T-cell (primary cell): ENCODE measurements at regions not wholly inside any gene's neighbourhood (a gene's known extent, or its start where the extent isn't known, plus 50 kb on each side); places are given as distances from the start of the nearest gene placed in this dataset.

Experiments used
- ATAC-seq, 4 experiments: fragments of 200-7000 bp in 3 of 4; fragments of 150-1000 bp in 1 of 4; cut with Tn5 transposase; replicated peaks in 1 of 4; 1 replicate in 3 of 4; 2 replicates in 1 of 4; pipeline ENCODE4 v1.10.0; 2021; ENCODE audit warnings: moderate library complexity in 3 of 4, mild to moderate bottlenecking in 2 of 4, moderate number of reproducible peaks in 1 of 4
- CTCF ChIA-PET, 2 donors: fragments of 300-600 bp; sonication (Branson Sonifier 250); formaldehyde crosslinking; loops; one replicate each; lab custom pipeline; 2022; ENCODE audit warnings: antibody characterized with exemption in 2 of 2; lab: Charles Lee
- POLR2A ChIA-PET, 2 donors: fragments of 300-600 bp; sonication (Branson Sonifier 250); formaldehyde crosslinking; loops; one replicate each; lab custom pipeline; 2022; ENCODE audit warnings: antibody characterized with exemption in 2 of 2; lab: Charles Lee
- DNase-seq, 35 experiments: peaks; one replicate each; pipeline versions ENCODE4 v3.0.0 to v3.0.0-alpha.2; 2013 to 2023
- H3K27ac ChIP-seq: one replicate; pipeline ENCODE4 v1.5.1; 2013; ENCODE audit warnings: low read length
- H3K27me3 ChIP-seq, 2 experiments: replicated peaks in 1 of 2; 1 replicate in 1 of 2; 2 replicates in 1 of 2; pipeline versions ENCODE4 v1.6.1 to v1.7.0; 2013; ENCODE audit warnings: low read length in 1 of 2, mixed read lengths in 1 of 2; ENCODE audit not compliant: control insufficient read depth in 2 of 2, insufficient read depth in 2 of 2; ENCODE audit errors: extremely low read depth in 1 of 2
- H3K36me3 ChIP-seq, 2 donors: 1 replicate in 1 of 2; 2 replicates in 1 of 2; pipeline versions ENCODE4 v1.6.1 to v1.7.0; 2013; ENCODE audit warnings: low read length in 1 of 2; ENCODE audit not compliant: control insufficient read depth in 2 of 2, insufficient read depth in 1 of 2; ENCODE audit errors: extremely low read depth in 1 of 2
- H3K4me1 ChIP-seq, 2 experiments: 1 replicate in 1 of 2; 2 replicates in 1 of 2; pipeline versions ENCODE4 v1.6.1 to v1.7.0; 2013; ENCODE audit warnings: low read length in 2 of 2, mixed read lengths in 1 of 2; ENCODE audit not compliant: insufficient read depth in 2 of 2, control insufficient read depth in 1 of 2; ENCODE audit errors: extremely low read depth in 1 of 2
- H3K4me3 ChIP-seq, 2 donors: 1 replicate in 1 of 2; 2 replicates in 1 of 2; pipeline versions ENCODE4 v1.5.1 to v1.7.0; 2013; ENCODE audit warnings: mild to moderate bottlenecking in 2 of 2, low read length in 1 of 2, moderate library complexity in 1 of 2; ENCODE audit not compliant: control insufficient read depth in 1 of 2; ENCODE audit errors: extremely low read depth in 1 of 2
- H3K9me3 ChIP-seq: 2 replicates; pipeline ENCODE4 v1.7.0; 2013
- H3K27ac Mint-ChIP-seq, 2 donors: one replicate each; pipeline ENCODE4 v1.8.0; 2020 to 2021; ENCODE audit warnings: mild to moderate bottlenecking in 2 of 2, mixed read lengths in 2 of 2
- H3K27me3 Mint-ChIP-seq, 2 donors: one replicate each; pipeline ENCODE4 v1.8.0; 2021 to 2022; ENCODE audit warnings: mixed read lengths in 2 of 2
- H3K36me3 Mint-ChIP-seq: one replicate; pipeline ENCODE4 v1.8.0; 2021; ENCODE audit warnings: mixed read lengths
- H3K4me1 Mint-ChIP-seq, 3 donors: one replicate each; pipeline ENCODE4 v1.8.0; 2020 to 2022; ENCODE audit warnings: mixed read lengths in 3 of 3, mild to moderate bottlenecking in 1 of 3
- H3K4me3 Mint-ChIP-seq, 3 donors: one replicate each; pipeline ENCODE4 v1.8.0; 2020 to 2022; ENCODE audit warnings: mild to moderate bottlenecking in 3 of 3, mixed read lengths in 3 of 3, moderate library complexity in 3 of 3
- H3K9me3 Mint-ChIP-seq, 3 donors: one replicate each; pipeline ENCODE4 v1.8.0; 2020 to 2022; ENCODE audit warnings: mixed read lengths in 3 of 3
- whole genome bisulfite sequencing: methylation state at CpG from one replicate; pipeline ENCODE4 v1.1.5; 2013; ENCODE audit warnings: missing lambda C conversion rate; ENCODE audit not compliant: insufficient coverage; 5-methylcytosine and 5-hydroxymethylcytosine counted together

DNA sequence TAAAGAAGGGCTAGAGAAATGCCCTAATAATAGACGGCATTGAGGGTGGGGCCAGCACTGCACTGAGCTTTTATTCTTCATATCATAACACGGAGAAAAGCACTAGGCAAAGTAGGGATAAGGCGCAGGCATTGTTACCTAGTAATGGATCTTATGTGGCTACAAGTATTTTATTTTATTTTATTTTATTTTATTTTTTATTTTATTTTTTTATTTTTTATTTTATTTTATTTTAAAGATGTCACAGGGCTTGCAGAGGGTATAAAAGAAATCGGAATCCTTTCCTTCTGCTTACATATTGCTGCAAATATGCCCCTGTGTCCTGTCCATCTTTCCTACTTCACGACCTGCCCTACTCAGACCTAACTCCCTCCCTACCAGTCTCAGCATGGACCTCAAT is 452.0 kb upstream of the KIRREL3 start:
- peaks cover 0 to 3% of the 10 kb centered on the region in 2 donors for H3K27me3 Mint-ChIP-seq
- no peak overlapping the region for H3K4me3 Mint-ChIP-seq
- ATAC-seq (no peak), DNase-seq (no peak)
- POLR2A ChIA-PET, result no interaction called here
- CTCF ChIA-PET, result no interaction called here
- no peaks in the 10 kb centered on the region for H3K9me3 ChIP-seq
- no peak overlapping the region for H3K4me3 ChIP-seq
- H3K4me1 ChIP-seq, result no peaks in the 10 kb centered on the region
- no peak overlapping the region for H3K27ac ChIP-seq
- no peaks in the 10 kb centered on the region for H3K9me3 Mint-ChIP-seq
- H3K36me3 Mint-ChIP-seq, result no peaks in the 10 kb centered on the region
- no peaks in the 10 kb centered on the region for H3K27me3 ChIP-seq
- whole genome bisulfite sequencing, result no CpG with 5 or more reads among the region's 5 CpGs
- H3K36me3 ChIP-seq, result no peaks in the 10 kb centered on the region
- no peaks in the 10 kb centered on the region for H3K4me1 Mint-ChIP-seq
- no peak overlapping the region for H3K27ac Mint-ChIP-seq

DNA sequence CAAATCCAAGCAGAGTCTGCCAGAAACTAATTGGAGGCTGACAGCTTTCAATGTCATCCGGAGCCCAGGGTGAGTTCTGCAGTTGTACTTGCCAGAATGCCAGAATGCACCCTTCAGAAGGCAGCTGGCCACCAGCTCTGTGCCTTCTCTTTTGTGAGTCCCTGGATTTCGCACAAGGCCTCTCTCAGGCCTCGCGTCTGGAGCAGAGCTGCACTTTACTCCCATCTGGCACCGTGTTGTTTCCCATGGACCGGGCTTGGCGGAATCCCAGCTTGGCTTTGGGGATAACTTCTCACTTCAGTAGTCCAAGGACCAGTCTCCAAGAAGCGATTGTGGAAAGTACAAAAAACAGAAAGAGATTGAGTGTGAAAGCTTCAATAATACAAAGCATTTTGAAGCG is 451.3 kb upstream of the KIRREL3 start:
- Mint-ChIP-seq H3K36me3 (no peaks in the 10 kb centered on the region), H3K9me3 (no peaks in the 10 kb centered on the region), H3K4me3 (no peak overlapping the region), H3K27ac (no peak overlapping the region), H3K27me3 (peaks cover 0 to 3% of the 10 kb centered on the region in 2 donors), H3K4me1 (no peaks in the 10 kb centered on the region)
- no peak overlapping the region for H3K27ac ChIP-seq
- DNase-seq (no peak), ATAC-seq (no peak)
- 91% methylated on average over 6 of the region's 9 CpGs for WGBS
- H3K4me1 ChIP-seq, result no peaks in the 10 kb centered on the region
- no peaks in the 10 kb centered on the region for H3K36me3 ChIP-seq
- H3K9me3 ChIP-seq, result no peaks in the 10 kb centered on the region
- POLR2A ChIA-PET, result no interaction called here
- CTCF ChIA-PET, result no interaction called here
- H3K27me3 ChIP-seq, result no peaks in the 10 kb centered on the region
- H3K4me3 ChIP-seq, result no peak overlapping the region

DNA sequence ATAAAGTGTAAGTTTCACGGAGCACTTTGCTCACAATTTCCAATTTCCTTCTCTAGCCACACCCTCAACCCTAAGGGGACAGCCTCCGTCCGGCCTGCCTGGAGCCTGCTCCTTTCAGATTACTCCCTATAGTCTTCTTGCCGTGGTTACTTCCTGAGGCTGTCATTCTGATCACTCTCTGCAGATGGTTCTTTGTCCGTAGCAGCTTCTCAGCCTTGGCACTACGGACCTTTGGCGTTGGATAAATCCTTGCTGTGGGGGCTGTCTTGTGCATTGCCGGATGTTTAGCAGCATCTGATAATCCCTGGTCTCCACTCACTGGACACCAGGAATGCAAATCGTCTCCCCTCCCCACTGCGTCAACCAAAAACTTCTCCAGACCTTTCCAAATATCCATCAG is 447.5 kb upstream of the KIRREL3 start:
- H3K36me3 ChIP-seq, result no peaks in the 10 kb centered on the region

DNA sequence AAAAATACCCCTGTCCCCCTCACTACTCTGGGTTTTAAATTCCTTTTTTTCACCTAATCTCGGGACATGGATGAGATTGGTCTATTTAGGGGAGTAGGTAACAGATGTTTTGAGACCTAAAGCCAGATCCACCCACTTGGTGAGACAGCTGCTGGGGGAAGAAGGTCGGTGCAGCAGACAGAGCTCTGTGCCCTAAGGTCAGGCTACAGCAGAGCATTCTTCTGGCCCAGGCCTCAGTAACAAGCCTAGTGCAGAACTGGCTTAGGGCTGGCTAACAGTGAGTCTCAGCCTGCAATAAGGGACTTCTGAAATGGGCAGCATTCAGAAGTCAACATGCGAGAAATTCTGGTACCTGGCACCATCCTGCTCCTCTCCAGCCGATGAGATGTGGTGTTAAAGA is 444.9 kb upstream of the KIRREL3 start:
- 63% methylated on average over 2 of the region's 4 CpGs for WGBS
- Histone ChIP-seq H3K27me3 (no peaks in the 10 kb centered on the region), H3K4me1 (no peaks in the 10 kb centered on the region), H3K36me3 (no peaks in the 10 kb centered on the region), H3K9me3 (no peaks in the 10 kb centered on the region), H3K4me3 (no peak overlapping the region), H3K27ac (no peak overlapping the region)
- Mint-ChIP-seq H3K27ac (no peak overlapping the region), H3K9me3 (no peaks in the 10 kb centered on the region), H3K4me1 (no peaks in the 10 kb centered on the region), H3K27me3 (peaks cover 0 to 9% of the 10 kb centered on the region in 2 donors), H3K4me3 (no peak overlapping the region), H3K36me3 (no peaks in the 10 kb centered on the region)
- DNase-seq (no peak), ATAC-seq (no peak)
- ChIA-PET POLR2A (no interaction called here), CTCF (no interaction called here)

More for the DNA sequence above, 447.5 kb upstream of the KIRREL3 start:
- Histone ChIP-seq H3K27ac (no peak overlapping the region), H3K4me1 (no peaks in the 10 kb centered on the region), H3K4me3 (no peak overlapping the region), H3K9me3 (no peaks in the 10 kb centered on the region), H3K27me3 (no peaks in the 10 kb centered on the region)
- Mint-ChIP-seq H3K4me3 (no peak overlapping the region), H3K27ac (no peak overlapping the region), H3K27me3 (peaks cover 0 to 6% of the 10 kb centered on the region in 2 donors), H3K9me3 (no peaks in the 10 kb centered on the region), H3K4me1 (no peaks in the 10 kb centered on the region), H3K36me3 (no peaks in the 10 kb centered on the region)
- ChIA-PET CTCF (no interaction called here), POLR2A (no interaction called here)
- ATAC-seq (no peak), DNase-seq (no peak)
- 84% methylated on average over 8 of the region's 10 CpGs for WGBS

DNA sequence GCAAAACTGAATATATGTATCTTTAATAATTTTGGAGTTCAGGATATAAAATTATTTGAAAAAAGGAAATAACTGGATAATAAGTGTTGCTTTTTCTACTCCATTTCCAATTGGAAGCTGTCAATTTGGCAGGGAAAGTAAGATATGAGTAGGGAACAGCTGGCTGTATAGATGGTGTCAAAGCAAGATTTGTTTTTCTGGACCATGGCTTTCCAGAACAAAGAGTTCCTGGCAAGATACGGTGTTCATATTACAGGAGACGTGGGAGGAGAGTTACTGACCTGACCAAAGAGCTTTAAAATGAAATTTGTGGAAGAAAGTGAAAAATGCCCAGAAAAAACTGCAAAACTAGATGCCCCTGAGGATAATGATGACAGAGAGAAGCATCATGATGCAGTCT is 442.7 kb upstream of the KIRREL3 start:
- no peak overlapping the region for H3K4me3 Mint-ChIP-seq
- no peak overlapping the region for H3K27ac Mint-ChIP-seq
- peaks cover 0 to 9% of the 10 kb centered on the region in 2 donors for H3K27me3 Mint-ChIP-seq
- H3K36me3 Mint-ChIP-seq, result no peaks in the 10 kb centered on the region
- Histone ChIP-seq H3K9me3 (no peaks in the 10 kb centered on the region), H3K4me1 (no peaks in the 10 kb centered on the region), H3K4me3 (no peak overlapping the region), H3K27me3 (no peaks in the 10 kb centered on the region), H3K27ac (no peak overlapping the region), H3K36me3 (no peaks in the 10 kb centered on the region)
- WGBS, result 0% methylated on average over 1 of the region's 2 CpGs
- DNase-seq (no peak), ATAC-seq (no peak)
- POLR2A ChIA-PET, result no interaction called here
- CTCF ChIA-PET, result no interaction called here
- no peaks in the 10 kb centered on the region for H3K4me1 Mint-ChIP-seq
- H3K9me3 Mint-ChIP-seq, result peaks cover 0 to 3% (median 0%) of the 10 kb centered on the region in 3 donors

GRCh38 chr11:127440616-127441015 is 440.0 kb upstream of the KIRREL3 start:
- POLR2A ChIA-PET, result interaction anchor here in 1 of 2 donors (0.6 kb wide), 1 partner anchor 351 kb away, joined by 3 read pairs; no protein-coding TSS in a partner anchor
- Histone ChIP-seq H3K36me3 (no peaks in the 10 kb centered on the region), H3K4me1 (no peaks in the 10 kb centered on the region), H3K4me3 (no peak overlapping the region), H3K27me3 (no peaks in the 10 kb centered on the region), H3K9me3 (no peaks in the 10 kb centered on the region), H3K27ac (no peak overlapping the region)
- Mint-ChIP-seq H3K27ac (no peak overlapping the region), H3K9me3 (peaks cover 0 to 4% (median 0%) of the 10 kb centered on the region in 3 donors), H3K27me3 (peaks cover 0 to 4% of the 10 kb centered on the region in 2 donors), H3K4me1 (no peaks in the 10 kb centered on the region), H3K4me3 (no peak overlapping the region), H3K36me3 (no peaks in the 10 kb centered on the region)
- no peak for DNase-seq
- ATAC-seq, result no peak
- no CpG with 5 or more reads among the region's 3 CpGs for WGBS
- CTCF ChIA-PET, result no interaction called here

DNA sequence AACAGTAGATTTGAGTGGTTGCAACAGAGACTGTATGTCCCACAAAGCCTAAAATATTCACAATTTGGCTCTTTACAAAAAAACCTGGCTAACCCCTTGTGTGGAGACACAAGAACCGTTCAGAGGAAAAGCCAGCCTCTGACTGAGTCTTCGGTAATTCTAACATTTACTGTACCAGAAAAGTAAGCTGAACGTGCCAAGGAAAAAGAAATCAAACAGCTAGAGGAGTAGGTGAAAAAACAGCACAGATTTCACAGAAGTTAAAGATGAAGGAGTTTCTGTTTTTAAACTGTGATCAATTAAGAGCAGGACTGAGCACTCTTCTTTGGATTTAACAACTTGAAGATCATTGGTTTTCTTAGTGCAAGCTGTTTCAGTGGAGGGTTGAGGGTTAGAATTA is 424.7 kb upstream of the KIRREL3 start:
- H3K4me3 Mint-ChIP-seq, result no peak overlapping the region
- Histone ChIP-seq H3K36me3 (no peaks in the 10 kb centered on the region), H3K9me3 (no peaks in the 10 kb centered on the region), H3K4me3 (no peak overlapping the region), H3K4me1 (no peaks in the 10 kb centered on the region), H3K27me3 (no peaks in the 10 kb centered on the region), H3K27ac (no peak overlapping the region)
- DNase-seq, result no peak
- POLR2A ChIA-PET, result no interaction called here
- H3K27me3 Mint-ChIP-seq, result no peaks in the 10 kb centered on the region
- CTCF ChIA-PET, result no interaction called here
- no CpG with 5 or more reads among the region's 3 CpGs for WGBS
- H3K36me3 Mint-ChIP-seq, result no peaks in the 10 kb centered on the region
- no peaks in the 10 kb centered on the region for H3K4me1 Mint-ChIP-seq
- H3K9me3 Mint-ChIP-seq, result no peaks in the 10 kb centered on the region
- no peak for ATAC-seq
- no peak overlapping the region for H3K27ac Mint-ChIP-seq
